H1 (cell line): ENCODE measurements at regions not wholly inside any gene's neighbourhood (a gene's known extent, or its start where the extent isn't known, plus 50 kb on each side); places are given as distances from the start of the nearest gene placed in this dataset.

ENCODE experiments used
- ATF2 ChIP-seq: IDR thresholded peaks from 2 replicates; pipeline ENCODE4 v1.6.1; 2012; ENCODE audit warnings: low read length, inconsistent platforms
- ATF3 ChIP-seq: IDR thresholded peaks from 2 replicates; pipeline ENCODE4 v1.6.1; 2011; ENCODE audit warnings: low read depth, mild to moderate bottlenecking, low read length; ENCODE audit not compliant: insufficient read depth
- CHD2 ChIP-seq: IDR thresholded peaks from 2 replicates; pipeline ENCODE4 v1.6.1; 2012; ENCODE audit warnings: low read length, improper control_type of control experiment
- CTBP2 ChIP-seq: IDR thresholded peaks from 2 replicates; pipeline ENCODE4 v1.7.0; 2011; ENCODE audit warnings: borderline replicate concordance, mild to moderate bottlenecking, moderate library complexity, mixed read lengths, low read length; ENCODE audit not compliant: insufficient read depth, insufficient read length
- CTCF ChIP-seq, 3 experiments: IDR thresholded peaks; 1 replicate in 2 of 3; 2 replicates in 1 of 3; pipeline versions ENCODE4 v1.5.1 to v1.6.1; 2011; ENCODE audit warnings: low read length in 3 of 3, mild to moderate bottlenecking in 3 of 3, inconsistent platforms in 2 of 3, low read depth in 1 of 3, moderate library complexity in 1 of 3; ENCODE audit not compliant: insufficient read depth in 1 of 3; ENCODE audit errors: control extremely low read depth in 1 of 3
- HDAC6 ChIP-seq: IDR thresholded peaks from one replicate; pipeline ENCODE4 v1.7.1; 2012; ENCODE audit warnings: low read depth, mild to moderate bottlenecking, inconsistent platforms, low read length, moderate library complexity
- NRF1 ChIP-seq: IDR thresholded peaks from 2 replicates; pipeline ENCODE4 v1.6.1; 2011; ENCODE audit warnings: mild to moderate bottlenecking, low read depth, low read length, improper control_type of control experiment
- POLR2A ChIP-seq, 2 experiments: IDR thresholded peaks; 1 replicate in 1 of 2; 2 replicates in 1 of 2; pipeline ENCODE4 v1.6.1; 2011; ENCODE audit warnings: low read depth in 2 of 2, low read length in 2 of 2, mild to moderate bottlenecking in 2 of 2; ENCODE audit errors: control extremely low read depth in 1 of 2
- POLR2AphosphoS5 ChIP-seq: IDR thresholded peaks from 2 replicates; pipeline ENCODE4 v1.6.1; 2011; ENCODE audit warnings: low read depth, low read length
- RFX5 ChIP-seq: IDR thresholded peaks from 2 replicates; pipeline ENCODE4 v1.6.1; 2011; ENCODE audit warnings: low read depth, low read length, improper control_type of control experiment, borderline replicate concordance
- RXRA ChIP-seq: IDR thresholded peaks from 2 replicates; pipeline ENCODE4 v1.6.1; 2011; ENCODE audit warnings: low read depth, mild to moderate bottlenecking, low read length, moderate library complexity; ENCODE audit not compliant: insufficient read depth
- SP1 ChIP-seq: IDR thresholded peaks from 2 replicates; pipeline ENCODE4 v1.6.1; 2011; ENCODE audit warnings: low read depth, low read length
- TAF1 ChIP-seq: IDR thresholded peaks from 2 replicates; pipeline ENCODE4 v1.6.1; 2011; ENCODE audit warnings: mild to moderate bottlenecking, low read depth, low read length
- ZNF274 ChIP-seq: IDR thresholded peaks from 2 replicates; pipeline ENCODE4 v1.7.0; 2012; ENCODE audit warnings: low read length, borderline replicate concordance; ENCODE audit errors: extremely low read depth

GRCh38 chr12:17017402-17017801 lies 411.4 kb upstream of the LMO3 start:
- TF ChIP-seq CTBP2: no peak
- TF ChIP-seq HDAC6: no peak
- no peak for TF ChIP-seq SP1
- TF ChIP-seq ZNF274: no peak
- TF ChIP-seq RFX5: no peak
- no peak for TF ChIP-seq CTCF (IDR thresholded peaks at IDR 0.05; ENCODE audit: control extremely low read depth in 1 of 3, insufficient read depth in 1 of 3, low read depth in 1 of 3, low read length in 3 of 3)
- TF ChIP-seq POLR2AphosphoS5: no peak
- TF ChIP-seq POLR2A (IDR thresholded peaks at IDR 0.05; ENCODE audit: control extremely low read depth in 1 of 2, low read depth in 2 of 2, low read length in 2 of 2): no peak
- no peak for TF ChIP-seq TAF1
- TF ChIP-seq NRF1: no peak
- no peak for TF ChIP-seq RXRA
- no peak for TF ChIP-seq CHD2
- TF ChIP-seq ATF3: no peak
- no peak for TF ChIP-seq ATF2
